Neuronal stem cell (in vitro differentiated cells): ENCODE measurements at regions not wholly inside any gene's neighbourhood (a gene's known extent, or its start where the extent isn't known, plus 50 kb on each side); places are given as distances from the start of the nearest gene placed in this dataset.

Source experiments
- DNase-seq: peaks from one replicate; pipeline ENCODE4 v3.0.0-alpha.2; 2013; ENCODE audit warnings: low spot score
- H2AFZ ChIP-seq: one replicate; pipeline ENCODE4 v1.6.1; 2013; ENCODE audit warnings: mild to moderate bottlenecking, low read length, inconsistent platforms
- H2AK5ac ChIP-seq: 2 replicates; pipeline ENCODE4 v1.6.1; 2013; ENCODE audit warnings: low read depth, mild to moderate bottlenecking, inconsistent platforms, low read length, moderate library complexity, mixed read lengths
- H2BK120ac ChIP-seq: 2 replicates; pipeline ENCODE4 v1.6.1; 2013; ENCODE audit warnings: low read depth, mild to moderate bottlenecking, inconsistent platforms, low read length, moderate library complexity, mixed read lengths
- H2BK12ac ChIP-seq: one replicate; pipeline ENCODE4 v1.6.1; 2013; ENCODE audit warnings: low read length, inconsistent platforms
- H2BK15ac ChIP-seq: 2 replicates; pipeline ENCODE4 v1.6.1; 2013; ENCODE audit warnings: mild to moderate bottlenecking, low read length, inconsistent platforms, mixed read lengths
- H2BK5ac ChIP-seq: one replicate; pipeline ENCODE4 v1.6.1; 2013; ENCODE audit warnings: inconsistent platforms, mild to moderate bottlenecking, low read length, moderate library complexity
- H3K14ac ChIP-seq: one replicate; pipeline ENCODE4 v1.6.1; 2013; ENCODE audit warnings: low read length, inconsistent platforms
- H3K18ac ChIP-seq: 2 replicates; pipeline ENCODE4 v1.6.1; 2013; ENCODE audit warnings: low read length, inconsistent platforms
- H3K23ac ChIP-seq: 2 replicates; pipeline ENCODE4 v1.6.1; 2013; ENCODE audit warnings: low read depth, mild to moderate bottlenecking, mixed read lengths, low read length, inconsistent platforms; ENCODE audit not compliant: poor library complexity
- H3K27ac ChIP-seq: replicated peaks from 3 replicates; pipeline ENCODE4 v1.5.1; 2013; ENCODE audit warnings: low read length, inconsistent platforms
- H3K27me3 ChIP-seq, 3 experiments: 2 replicates each; pipeline ENCODE4 v1.6.1; 2013; ENCODE audit warnings: low read length in 3 of 3, mild to moderate bottlenecking in 2 of 3, inconsistent platforms in 1 of 3, low read depth in 1 of 3, mixed read lengths in 1 of 3, moderate library complexity in 1 of 3; ENCODE audit not compliant: control insufficient read depth in 3 of 3, insufficient read depth in 3 of 3
- H3K36me3 ChIP-seq, 2 donors: replicated peaks in 1 of 2; 2 replicates each; pipeline ENCODE4 v1.6.1; 2013; ENCODE audit warnings: low read length in 2 of 2; ENCODE audit not compliant: control insufficient read depth in 2 of 2, insufficient read depth in 2 of 2
- H3K4ac ChIP-seq: 2 replicates; pipeline ENCODE4 v1.6.1; 2013; ENCODE audit warnings: inconsistent platforms, mild to moderate bottlenecking, low read length, moderate library complexity
- H3K4me1 ChIP-seq, 2 donors: 1 replicate in 1 of 2; 2 replicates in 1 of 2; pipeline ENCODE4 v1.6.1; 2013; ENCODE audit warnings: low read length in 2 of 2, low read depth in 1 of 2; ENCODE audit not compliant: control insufficient read depth in 2 of 2, insufficient read depth in 1 of 2
- H3K4me2 ChIP-seq: one replicate; pipeline ENCODE4 v1.6.1; 2013; ENCODE audit warnings: mild to moderate bottlenecking, low read length, inconsistent platforms; ENCODE audit not compliant: insufficient read depth, poor library complexity, severe bottlenecking
- H3K4me3 ChIP-seq, 2 donors: 2 replicates each; pipeline ENCODE4 v1.5.1; 2013; ENCODE audit warnings: low read length in 2 of 2, mild to moderate bottlenecking in 2 of 2, inconsistent platforms in 1 of 2, moderate library complexity in 1 of 2
- H3K79me1 ChIP-seq: one replicate; pipeline ENCODE4 v1.6.1; 2013; ENCODE audit warnings: low read depth, mild to moderate bottlenecking, inconsistent platforms, low read length, moderate library complexity
- H3K9ac ChIP-seq: one replicate; pipeline ENCODE4 v1.6.1; 2013; ENCODE audit warnings: mild to moderate bottlenecking, low read depth, low read length, inconsistent platforms; ENCODE audit not compliant: poor library complexity
- H3K9me3 ChIP-seq, 2 donors: replicated peaks in 1 of 2; 2 replicates each; pipeline versions ENCODE3 to v1.6.1; 2013; ENCODE audit warnings: low read length in 2 of 2, mild to moderate bottlenecking in 2 of 2, inconsistent platforms in 1 of 2, low read depth in 1 of 2, mixed read lengths in 1 of 2, moderate library complexity in 1 of 2; ENCODE audit not compliant: control insufficient read depth in 2 of 2, insufficient read depth in 1 of 2
- H4K8ac ChIP-seq: one replicate; pipeline ENCODE4 v1.6.1; 2013; ENCODE audit warnings: low read depth, mild to moderate bottlenecking, inconsistent platforms, low read length, moderate library complexity
- H4K91ac ChIP-seq: one replicate; pipeline ENCODE4 v1.6.1; 2013; ENCODE audit warnings: low read length, low read depth, mild to moderate bottlenecking, inconsistent platforms; ENCODE audit not compliant: poor library complexity
- WGBS, 2 donors: extraction: QIAGEN DNeasy Blood & Tissue Kit; methylation state at CpG; one replicate each; pipeline ENCODE4 v1.1.7; 2013; ENCODE audit warnings: missing lambda C conversion rate in 2 of 2, mixed read lengths in 1 of 2; ENCODE audit not compliant: insufficient read length in 2 of 2, insufficient replicate concordance in 1 of 2; ENCODE audit errors: extremely low coverage in 2 of 2; 5-methylcytosine and 5-hydroxymethylcytosine counted together

- H3K36me3 ChIP-seq, result no peaks in the 10 kb centered on the region
- no peak overlapping the region for H4K91ac ChIP-seq
- no peak overlapping the region for H3K27ac ChIP-seq
- H3K79me1 ChIP-seq, result no peaks in the 10 kb centered on the region
- no peak overlapping the region for H2AK5ac ChIP-seq
- H3K4me3 ChIP-seq, result no peak overlapping the region
- no peak overlapping the region for H3K23ac ChIP-seq
- no peak overlapping the region for H2BK120ac ChIP-seq
- no CpG with 5 or more reads among the region's 3 CpGs for WGBS, 2 donors
- no peak overlapping the region for H2BK12ac ChIP-seq
- peaks cover 0 to 3% of the 10 kb centered on the region in 2 donors for H3K9me3 ChIP-seq
- H3K18ac ChIP-seq, result no peak overlapping the region
- no peak overlapping the region for H4K8ac ChIP-seq
- no peak overlapping the region for H3K4me2 ChIP-seq
- no peaks in the 10 kb centered on the region for H3K4me1 ChIP-seq
- no peak overlapping the region for H2AFZ ChIP-seq
- no peak overlapping the region for H3K9ac ChIP-seq
- DNase-seq, result no peak
- H3K14ac ChIP-seq, result no peak overlapping the region
- no peaks in the 10 kb centered on the region for H3K27me3 ChIP-seq
- no peak overlapping the region for H2BK5ac ChIP-seq
- H3K4ac ChIP-seq, result no peak overlapping the region
- H2BK15ac ChIP-seq, result no peak overlapping the region
Observed at GRCh38 chr11:10618490-10618889, 50.0 kb upstream of the LYVE1 start.
